KG1 (cell line): ENCODE measurements at regions not wholly inside any gene's neighbourhood (a gene's known extent, or its start where the extent isn't known, plus 50 kb on each side); places are given as distances from the start of the nearest gene placed in this dataset.
"Not testable (repeated sequence)": the region's sequence is repeated elsewhere in the genome, so short reads cannot be mapped to it uniquely, and the experiment has no call there.

Source experiments
- DNase-seq: peaks from one replicate; lab custom pipeline; 2025; lab: John Stamatoyannopoulos, UW

DNA sequence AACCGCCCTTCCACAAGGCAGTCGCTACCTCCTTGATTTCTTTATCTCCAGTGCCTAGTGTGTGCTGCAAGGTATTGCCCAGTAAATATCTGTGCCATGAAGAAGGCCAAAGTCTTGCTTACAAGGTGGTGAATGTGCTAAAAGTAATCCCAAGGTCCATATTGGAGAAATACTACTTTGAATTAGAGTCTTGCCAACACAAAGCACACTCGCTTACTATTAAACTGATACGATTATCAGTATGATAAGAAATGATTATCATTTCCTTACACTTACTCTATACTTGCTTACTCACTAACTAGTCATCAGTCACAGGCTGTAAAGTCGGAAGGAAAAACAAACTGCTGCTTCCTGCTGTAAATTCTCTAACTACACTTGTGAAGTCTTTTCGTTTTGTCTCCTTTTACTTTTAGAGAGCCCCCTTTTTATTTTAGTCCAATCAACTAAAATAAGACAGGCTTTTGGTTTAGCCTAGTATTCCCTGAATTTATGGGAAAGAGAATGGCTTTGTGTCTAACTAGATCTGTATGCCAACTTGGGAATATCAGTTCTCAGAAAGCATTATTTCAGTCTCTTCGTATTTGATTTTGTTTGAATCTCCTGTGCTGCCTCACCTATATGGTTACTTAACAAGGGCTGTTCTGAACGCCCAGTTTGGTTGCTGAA lies 107.1 kb upstream of the TSC22D2 start:
- DNase-seq = no peak

DNA sequence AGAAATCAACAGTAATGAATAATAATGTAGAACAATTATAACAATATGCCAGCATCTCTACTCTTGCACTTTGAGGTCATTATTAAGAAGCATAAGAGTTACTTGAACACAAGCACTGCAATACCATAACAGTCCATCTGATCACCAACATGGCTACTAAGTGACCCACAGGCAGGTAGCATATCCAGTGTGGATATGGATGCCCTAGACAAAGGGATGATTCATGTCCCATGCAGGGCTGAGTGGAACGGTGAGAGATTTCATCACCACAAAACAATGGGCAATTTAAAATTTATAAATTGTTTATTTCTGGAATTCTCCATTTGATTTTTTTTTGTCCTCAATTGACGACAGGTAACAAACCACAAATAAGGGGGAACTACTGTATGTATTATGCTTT lies 107.7 kb upstream of the TSC22D2 start:
- DNase-seq = no peak

DNA sequence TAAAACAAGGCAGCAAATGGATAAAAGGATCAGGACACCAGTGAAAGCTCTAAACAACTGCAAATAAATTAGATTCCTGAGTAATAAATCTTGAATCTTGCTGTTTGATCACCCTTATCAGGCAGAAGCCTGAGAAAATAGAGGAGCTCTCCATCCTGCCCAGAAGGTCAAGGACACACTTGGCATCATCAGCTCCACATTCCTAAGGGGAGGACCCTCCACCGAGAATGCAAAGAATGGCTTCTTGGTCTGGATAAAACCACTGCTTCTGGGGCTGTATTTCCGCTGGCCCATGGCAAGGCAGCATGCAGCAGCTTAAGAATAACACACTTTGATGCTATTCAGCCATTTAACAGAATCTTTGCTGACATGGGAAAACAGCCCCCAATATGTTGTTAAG lies 108.9 kb upstream of the TSC22D2 start:
- no peak for DNase-seq

DNA sequence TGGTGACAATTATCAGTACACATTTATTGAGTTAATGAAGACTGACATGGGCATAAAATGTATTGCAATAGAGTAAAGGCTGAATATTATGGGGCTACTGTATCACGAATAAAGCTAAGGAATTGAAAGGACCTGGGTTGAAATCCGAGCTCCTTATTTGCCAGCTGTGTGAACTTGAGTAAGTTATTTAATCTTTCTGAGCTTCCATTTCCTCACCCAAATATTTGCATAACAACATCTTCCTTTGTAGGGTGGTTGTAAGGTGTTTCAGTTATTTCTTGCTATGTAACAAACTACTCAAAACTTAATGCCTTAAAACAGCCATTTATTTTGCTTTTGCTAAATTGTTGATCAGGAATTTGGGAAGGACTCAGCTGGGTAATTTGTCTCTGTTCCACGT lies 111.1 kb upstream of the TSC22D2 start:
- no peak for DNase-seq

DNA sequence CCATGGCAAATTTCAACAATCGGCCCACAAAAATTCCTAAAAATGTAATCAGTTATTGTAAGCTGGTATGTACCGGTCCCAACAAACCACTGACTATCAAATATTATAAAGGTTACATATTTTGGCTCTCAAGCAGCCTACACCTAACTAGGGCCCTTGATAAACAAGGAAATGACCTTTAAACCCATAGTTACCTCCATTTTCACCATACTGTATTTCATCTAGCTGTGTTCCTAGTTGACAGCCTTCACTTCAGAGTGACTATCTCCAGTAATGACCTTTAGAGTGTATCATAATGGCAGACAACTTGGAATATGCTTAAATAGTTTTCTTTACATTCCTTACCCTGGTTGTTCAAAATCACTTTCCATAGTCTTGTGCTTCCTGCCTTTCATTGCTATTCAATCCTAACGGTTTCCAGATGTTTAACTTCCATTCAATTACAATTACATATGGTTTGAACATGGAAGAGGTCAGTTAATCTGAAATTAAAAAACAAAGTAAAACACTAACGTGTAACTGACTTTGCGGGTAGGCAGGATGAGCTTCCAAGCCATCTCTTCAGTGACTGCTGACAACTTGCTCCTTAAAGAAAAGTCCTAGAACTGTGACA lies 111.9 kb upstream of the TSC22D2 start:
- no peak for DNase-seq

DNA sequence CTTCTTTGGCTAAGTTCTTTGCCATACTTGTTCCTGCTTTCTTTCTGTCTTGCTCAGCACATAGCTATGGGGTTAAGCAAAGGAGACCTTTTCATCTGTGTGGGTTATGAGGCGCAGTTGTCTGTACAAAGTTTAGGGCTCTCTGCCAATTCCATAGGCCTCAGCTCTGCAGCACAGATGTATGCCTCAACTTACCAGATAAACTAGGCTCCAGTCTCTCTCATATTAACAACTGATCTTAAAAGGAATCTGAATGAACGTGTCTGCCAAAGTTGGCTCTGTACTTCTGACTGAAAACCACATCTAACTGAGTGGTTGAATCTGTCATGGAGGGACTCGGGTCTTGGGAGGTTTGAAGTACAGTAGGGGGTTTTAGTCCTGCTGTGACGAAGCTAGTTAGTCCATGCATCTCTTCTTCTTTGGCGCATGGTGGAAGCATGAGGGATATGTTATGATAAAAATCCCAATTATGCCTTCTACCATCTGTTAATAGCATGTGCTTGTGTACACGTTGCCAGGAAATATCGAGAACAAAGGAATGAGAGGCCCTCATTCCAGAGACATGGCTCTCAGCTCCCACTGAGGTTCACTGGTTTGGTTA lies 114.6 kb upstream of the TSC22D2 start:
- DNase-seq = no peak

DNA sequence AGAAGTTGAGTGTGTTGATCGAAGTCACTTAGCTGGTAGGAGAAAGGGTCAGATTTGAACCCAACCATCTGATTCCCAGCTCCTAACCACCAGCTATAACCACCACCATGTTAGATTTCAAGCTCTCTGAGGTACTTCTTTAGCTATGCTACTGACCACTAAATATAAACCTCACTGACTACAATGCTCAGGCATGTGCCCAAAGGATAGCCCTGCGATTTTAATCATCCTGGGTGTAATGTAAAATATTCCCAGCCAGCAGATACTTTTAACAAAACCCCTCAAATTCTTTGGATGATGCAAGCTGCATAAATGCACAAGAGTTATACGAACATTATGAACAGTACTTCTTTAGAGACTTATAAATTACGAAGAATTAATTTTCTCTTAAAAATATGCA lies 115.2 kb upstream of the TSC22D2 start:
- no peak for DNase-seq

DNA sequence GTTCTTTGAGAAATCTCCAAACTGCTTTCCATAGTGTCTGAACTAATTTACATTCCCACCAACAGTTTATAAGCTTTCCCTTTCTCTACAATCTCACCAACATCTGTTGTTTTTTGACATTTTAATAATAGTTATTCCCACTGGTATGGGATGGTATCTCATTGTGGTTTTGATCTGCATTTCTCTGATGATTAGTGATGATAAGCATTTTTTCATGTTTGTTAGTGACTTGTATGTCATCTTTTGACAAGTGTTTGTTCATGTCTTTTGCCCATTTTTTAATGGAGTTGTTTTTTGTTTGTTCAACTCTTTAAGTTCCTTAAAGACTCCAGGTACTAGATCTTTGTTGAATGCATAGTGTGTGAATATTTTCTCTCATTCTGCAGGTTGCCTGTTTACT lies 116.6 kb upstream of the TSC22D2 start:
- DNase-seq = no peak

DNA sequence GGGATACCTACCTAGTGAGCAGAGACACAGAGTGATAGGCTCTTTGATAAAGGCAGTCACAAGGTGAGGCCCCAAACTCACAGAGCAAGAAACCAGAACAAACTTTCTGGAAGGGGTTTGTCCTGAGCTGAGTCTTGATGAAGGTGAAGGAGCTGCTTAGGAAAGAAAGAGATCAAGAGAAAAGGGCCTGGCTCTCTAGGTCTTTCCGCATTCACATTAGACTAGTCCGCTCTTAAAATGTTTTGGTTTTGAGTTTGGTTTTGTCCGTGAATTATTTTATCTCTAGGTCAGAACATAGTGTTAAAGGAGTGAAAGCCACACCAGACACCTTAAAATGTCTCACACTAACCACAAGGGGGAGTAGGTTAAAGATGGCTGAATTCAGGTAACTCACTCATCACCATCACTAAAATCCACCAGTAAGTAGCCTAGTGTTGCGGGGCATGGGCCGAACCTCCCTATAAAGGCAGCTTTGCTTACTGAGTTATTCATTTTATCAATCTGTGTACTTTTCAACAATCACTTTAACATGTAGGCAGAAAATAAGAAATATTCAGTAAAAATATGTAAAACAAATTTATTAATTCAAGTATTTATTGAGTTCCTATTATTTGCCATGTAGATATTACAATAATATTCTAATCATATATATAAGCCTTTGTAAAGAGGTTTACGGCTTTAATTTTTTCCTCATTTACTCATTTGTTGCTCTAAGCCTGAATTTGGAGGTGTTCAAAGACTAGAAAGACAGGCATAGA lies 121.5 kb upstream of the TSC22D2 start:
- DNase-seq = no peak

DNA sequence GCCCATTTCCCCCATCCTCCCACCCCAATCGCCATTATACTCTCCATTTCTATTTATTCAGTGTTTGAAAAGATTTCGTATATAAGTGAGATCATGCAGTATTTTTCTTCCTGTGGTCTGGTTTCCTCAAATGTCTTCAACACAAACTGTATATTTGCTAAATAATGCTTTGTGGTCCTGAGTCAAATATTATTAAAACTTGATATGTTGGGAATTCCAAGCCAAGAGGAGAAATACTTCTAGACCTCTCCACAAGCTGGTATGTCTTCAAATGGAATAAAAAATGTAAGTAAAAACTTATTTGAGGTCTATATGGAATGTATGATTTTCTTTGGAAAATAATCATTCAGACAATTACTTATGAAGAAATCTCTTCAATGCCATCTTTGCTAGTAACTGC lies 122.5 kb upstream of the TSC22D2 start:
- DNase-seq = no peak

DNA sequence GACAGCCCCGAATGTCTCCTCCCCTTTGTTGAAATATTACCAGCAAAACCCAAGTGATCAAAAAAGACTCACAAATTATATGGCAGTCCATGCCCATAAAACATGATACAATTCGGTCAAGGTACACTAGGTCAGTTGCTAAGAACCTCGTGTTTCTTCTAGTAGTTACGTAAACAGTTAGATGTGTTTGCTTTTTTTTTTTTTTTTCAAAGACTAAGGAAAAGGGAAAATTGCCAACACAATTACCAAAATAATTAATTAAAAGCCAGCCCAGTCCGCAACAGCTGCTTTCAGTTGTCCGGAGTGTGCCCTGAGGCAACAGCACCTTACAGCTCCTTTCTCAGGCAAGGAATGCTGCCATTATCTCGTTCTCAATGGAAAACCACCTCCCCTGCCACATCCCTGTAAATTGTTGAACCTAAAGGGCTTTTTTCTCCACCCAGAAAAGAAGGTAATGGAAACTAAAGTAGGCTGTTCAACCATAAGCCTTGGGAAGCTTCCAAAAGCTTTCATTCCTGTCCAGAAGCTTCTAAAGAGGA lies 129.2 kb upstream of the TSC22D2 start:
- no peak for DNase-seq

DNA sequence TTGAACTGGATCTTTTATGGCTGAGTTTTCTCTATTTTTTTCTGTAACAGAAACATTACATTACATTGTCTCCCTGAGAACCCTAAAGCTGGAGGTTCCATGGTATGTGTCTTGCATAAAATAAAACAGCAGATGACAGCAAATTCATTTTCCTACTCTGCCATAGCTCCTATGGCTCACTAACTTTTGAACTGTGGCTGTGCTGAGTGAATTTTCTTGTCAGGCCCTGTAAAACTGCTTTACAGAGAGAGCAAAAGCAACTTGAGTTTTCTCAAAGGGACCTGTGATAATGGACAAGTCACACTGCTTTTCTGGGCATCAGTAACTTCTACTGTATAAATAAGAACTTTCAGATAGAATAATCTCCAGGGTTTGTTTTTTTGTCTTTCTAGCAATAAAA lies 129.9 kb upstream of the TSC22D2 start:
- DNase-seq = no peak

DNA sequence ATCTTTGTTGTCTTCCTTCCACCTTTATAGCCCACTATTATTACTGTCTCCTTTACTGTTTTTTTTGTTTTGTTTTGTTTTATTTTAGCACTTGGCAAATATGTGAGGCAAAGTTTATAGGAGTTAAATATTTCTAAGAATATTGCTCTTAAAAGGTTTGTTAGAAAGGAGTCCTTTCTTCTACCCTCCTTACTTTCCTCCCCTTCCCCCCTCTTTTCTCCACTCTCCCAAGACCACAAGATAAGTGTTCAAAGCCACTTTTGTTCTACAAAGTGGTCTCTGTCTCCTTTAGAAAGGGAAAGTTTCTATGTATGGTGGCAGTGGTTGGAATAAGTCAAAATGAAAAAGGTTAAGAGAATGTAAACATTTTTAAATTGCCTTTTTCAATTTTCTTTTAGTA lies 130.7 kb upstream of the TSC22D2 start:
- no peak for DNase-seq

DNA sequence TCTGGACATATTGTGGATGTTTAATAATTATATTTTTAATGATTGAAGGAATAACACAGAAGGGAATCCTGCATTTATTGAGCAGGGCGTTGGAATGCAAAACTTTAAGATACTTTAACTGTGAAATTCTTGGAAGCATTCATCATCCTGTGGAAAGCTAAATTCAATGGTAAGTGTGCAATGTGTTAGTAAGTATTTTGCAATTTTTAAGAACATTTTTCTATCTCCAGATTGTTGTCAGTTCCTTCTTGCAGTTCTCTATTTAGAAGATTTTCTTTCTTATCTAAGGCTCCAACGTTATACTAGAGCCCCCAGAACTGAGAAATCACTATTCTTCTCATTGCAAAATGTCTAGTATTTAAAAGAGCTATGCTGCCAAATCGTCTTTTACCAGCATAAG lies 132.2 kb upstream of the TSC22D2 start:
- no peak for DNase-seq

DNA sequence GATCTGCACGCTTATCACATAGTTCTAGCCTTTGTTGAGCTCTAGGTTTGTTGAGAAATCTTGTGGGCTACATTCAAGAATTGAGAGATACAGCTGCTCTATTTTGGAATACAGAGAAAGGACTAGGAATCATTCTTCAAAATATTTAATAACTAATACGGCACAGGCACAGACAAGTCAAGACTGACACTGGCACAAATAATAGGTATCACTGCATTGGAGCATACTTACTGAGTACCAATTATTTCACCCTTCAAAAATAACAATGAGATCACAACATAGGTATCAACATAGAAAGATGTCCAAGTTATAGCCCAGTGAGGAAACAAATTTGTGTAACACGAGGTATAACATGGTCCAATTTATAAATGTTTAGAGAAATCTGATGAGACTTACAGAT lies 133.7 kb upstream of the TSC22D2 start:
- no peak for DNase-seq

DNA sequence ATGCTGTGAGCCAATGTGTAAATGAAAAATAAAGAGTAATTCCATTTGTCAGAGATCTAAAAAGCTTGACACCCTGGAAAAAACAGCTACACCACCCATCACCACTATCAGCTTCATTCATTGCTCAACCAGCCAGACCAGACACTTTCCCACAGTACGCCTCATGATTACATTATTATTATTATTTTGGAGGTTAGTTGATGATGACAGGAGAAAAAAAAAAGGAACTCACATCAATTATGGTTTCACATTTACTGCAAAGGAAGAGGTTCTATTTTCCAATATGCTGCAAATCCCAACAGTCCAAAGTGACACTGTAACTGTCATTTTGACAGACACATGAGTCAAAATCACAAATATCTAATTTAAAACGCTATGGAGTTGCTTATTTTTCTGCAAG lies 134.7 kb upstream of the TSC22D2 start:
- DNase-seq = no peak

DNA sequence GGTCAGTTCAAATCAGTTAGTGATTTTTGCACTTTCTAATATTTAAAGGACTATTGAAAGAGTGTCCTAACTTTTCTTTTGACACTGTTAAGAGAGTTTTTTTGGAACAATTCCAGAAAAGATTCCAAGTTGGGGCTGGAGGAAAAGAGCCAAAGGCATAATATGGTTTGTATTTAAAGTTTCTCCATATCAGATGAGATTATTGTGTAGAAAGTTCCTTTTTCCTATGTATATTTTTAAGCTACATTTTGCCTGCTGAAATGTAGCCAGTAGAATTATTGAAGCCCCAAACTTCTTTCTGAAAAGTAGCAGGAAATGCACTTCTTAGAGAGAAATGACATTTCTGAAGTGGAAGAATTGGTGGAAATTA lies 136.5 kb upstream of the TSC22D2 start:
- no peak for DNase-seq

DNA sequence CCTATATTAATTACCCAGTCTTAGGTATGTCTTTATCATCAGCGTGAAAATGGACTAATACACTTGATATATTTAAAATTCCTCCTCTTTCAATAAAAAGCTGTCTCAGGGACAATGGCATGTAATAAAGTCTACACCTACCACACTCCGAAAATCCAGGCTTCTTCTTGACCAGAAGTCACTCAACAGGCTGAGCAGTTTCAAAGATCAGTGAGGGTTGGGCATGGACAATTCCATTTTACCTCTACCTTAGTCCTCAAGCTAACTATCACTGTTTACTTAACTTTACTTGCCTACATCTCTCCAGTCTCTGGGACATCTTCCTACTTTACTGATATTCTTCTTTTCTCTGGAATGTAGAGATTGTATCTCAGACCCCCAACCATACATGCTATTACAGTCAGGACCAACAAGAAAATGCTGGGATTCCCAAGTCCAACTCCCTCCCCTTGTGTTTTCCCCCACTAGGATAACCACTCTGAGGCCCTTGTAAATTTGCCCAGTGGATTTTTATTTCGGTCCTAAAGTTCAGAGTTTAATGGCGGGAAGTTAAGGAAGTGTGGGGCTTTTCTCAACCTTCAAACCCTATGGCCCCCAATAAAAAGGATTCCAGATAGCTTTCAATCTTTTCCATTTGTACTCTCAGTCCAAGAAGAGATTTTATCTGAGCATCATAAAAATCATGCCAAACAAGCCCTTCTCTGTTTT lies 137.1 kb upstream of the TSC22D2 start:
- DNase-seq = no peak

DNA sequence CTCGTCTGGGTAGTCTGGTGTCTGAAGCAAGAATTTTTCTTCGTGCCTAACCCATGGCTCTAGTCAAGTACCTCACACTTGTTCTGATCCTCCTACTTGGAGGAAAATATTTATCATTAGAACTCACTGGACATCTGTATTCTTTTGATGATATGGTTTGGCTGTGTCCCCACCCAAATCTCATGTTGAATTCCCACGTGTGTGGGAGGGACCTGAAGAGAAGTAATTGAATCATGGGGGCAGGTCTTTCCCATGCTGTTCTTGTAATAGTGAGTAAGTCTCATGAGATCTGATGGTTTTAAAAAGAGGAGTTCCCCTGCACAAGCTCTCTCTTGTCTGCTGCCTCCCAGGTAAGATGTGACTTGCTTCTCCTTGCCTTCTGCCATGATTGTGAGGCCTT lies 137.7 kb upstream of the TSC22D2 start:
- DNase-seq = not testable (repeated sequence)

DNA sequence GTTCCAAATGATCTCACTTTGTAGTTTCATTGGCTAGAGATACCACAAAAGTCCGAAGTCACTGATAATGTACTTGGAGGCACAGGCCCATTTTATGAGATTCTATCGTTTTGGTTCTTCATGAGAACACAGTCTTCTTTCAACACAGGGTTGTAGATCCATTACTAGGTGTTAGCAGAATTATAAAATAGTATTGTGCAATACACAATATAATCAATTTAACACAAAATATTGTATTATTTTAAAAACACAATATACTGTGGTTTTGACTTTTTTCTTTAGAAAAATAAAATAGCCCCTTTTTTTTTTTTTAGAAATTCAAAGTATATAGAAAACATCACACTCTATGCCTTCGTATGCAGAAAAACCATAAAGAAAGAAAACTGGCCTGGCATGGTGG lies 138.6 kb upstream of the TSC22D2 start:
- DNase-seq = no peak

DNA sequence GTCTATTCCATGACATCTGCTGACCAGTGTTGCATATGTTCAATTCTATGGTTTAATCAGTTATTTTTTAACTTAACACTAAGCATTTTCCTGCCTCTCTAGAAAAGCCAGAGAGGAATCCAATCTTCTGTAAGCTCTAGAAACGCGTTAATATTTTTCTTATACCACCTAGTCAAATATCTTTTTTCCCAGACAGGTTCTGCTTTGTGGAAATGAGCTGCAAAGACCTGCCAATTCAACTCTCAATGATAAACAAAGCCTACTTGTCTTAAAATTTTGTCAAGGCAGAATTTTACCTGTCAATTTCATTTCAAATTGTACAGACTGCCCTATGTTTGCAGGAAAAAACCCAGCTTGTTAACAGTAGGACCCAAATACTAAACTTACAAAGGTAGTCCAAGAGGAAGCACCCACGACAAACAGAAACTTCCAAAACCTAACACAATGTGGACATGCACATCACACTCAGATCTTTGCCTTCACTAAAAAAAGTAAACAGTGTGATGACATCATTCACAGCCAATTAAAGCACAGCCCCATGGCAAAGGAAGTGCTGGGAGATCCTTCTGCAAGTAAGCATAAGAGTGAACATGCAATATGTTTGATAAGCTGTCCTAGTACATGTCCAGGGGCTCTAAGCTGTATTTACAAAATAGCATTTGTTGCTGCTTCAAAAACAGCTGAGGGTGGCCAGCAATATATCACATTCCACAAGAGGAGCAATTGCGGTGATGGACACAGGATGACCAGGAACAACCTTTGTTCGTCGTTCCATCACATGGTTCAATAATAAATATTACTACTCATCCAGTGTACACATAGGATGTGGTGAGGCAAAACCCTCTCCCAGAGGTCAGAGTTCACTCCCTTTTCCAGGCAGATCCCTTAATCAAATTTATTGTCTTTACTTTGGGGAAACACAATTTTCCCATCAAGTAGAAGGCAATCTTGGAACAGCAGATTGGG lies 139.4 kb upstream of the TSC22D2 start:
- no peak for DNase-seq
